Liver (tissue), 8 donors: ENCODE measurements at regions not wholly inside any gene's neighbourhood (a gene's known extent, or its start where the extent isn't known, plus 50 kb on each side); places are given as distances from the start of the nearest gene placed in this dataset.

Source experiments
- DNase-seq: peaks from one replicate; pipeline ENCODE4 v3.0.0-alpha.2; 2017; ENCODE audit warnings: low spot score
- H3K27ac ChIP-seq, 2 donors: one replicate each; pipeline ENCODE4 v1.7.0; 2013; ENCODE audit warnings: inconsistent platforms in 2 of 2, low read length in 2 of 2, control low read depth in 1 of 2, low read depth in 1 of 2, mild to moderate bottlenecking in 1 of 2
- H3K27me3 ChIP-seq, 4 donors: one replicate each; pipeline versions ENCODE4 v1.6.1 to v1.7.0; 2013; ENCODE audit warnings: low read length in 3 of 4, inconsistent platforms in 1 of 4, mild to moderate bottlenecking in 1 of 4, moderate library complexity in 1 of 4; ENCODE audit not compliant: control insufficient read depth in 4 of 4, insufficient read depth in 4 of 4
- H3K36me3 ChIP-seq, 4 donors: one replicate each; pipeline versions ENCODE4 v1.6.1 to v1.7.0; 2013; ENCODE audit warnings: low read length in 3 of 4, mild to moderate bottlenecking in 3 of 4, low read depth in 1 of 4, moderate library complexity in 1 of 4; ENCODE audit not compliant: control insufficient read depth in 4 of 4, insufficient read depth in 3 of 4
- H3K4me1 ChIP-seq, 4 donors: one replicate each; pipeline versions ENCODE4 v1.6.1 to v1.7.0; 2013; ENCODE audit warnings: low read length in 3 of 4, mild to moderate bottlenecking in 3 of 4, moderate library complexity in 1 of 4; ENCODE audit not compliant: control insufficient read depth in 4 of 4, insufficient read depth in 4 of 4
- H3K4me3 ChIP-seq, 3 donors: one replicate each; pipeline versions ENCODE4 v1.6.1 to v1.7.0; 2013; ENCODE audit warnings: low read length in 3 of 3, control low read depth in 1 of 3, low read depth in 1 of 3, mild to moderate bottlenecking in 1 of 3
- H3K9ac ChIP-seq, 2 donors: one replicate each; pipeline ENCODE4 v1.7.0; 2013; ENCODE audit warnings: low read length in 2 of 2, mild to moderate bottlenecking in 2 of 2, moderate library complexity in 2 of 2, control low read depth in 1 of 2, low read depth in 1 of 2
- H3K9me3 ChIP-seq, 4 donors: one replicate each; pipeline versions ENCODE4 v1.6.1 to v1.7.0; 2013; ENCODE audit warnings: low read length in 3 of 4; ENCODE audit not compliant: control insufficient read depth in 4 of 4
- ATF3 ChIP-seq: IDR thresholded peaks from 2 replicates; pipeline ENCODE4 v1.6.1; 2016; ENCODE audit warnings: antibody characterized with exemption
- CTCF ChIP-seq: fragments of 150-350 bp; IDR thresholded peaks from 2 replicates; pipeline ENCODE4 v1.5.1; 2017; ENCODE audit warnings: improper control_type of control experiment, low read depth, low read length; ENCODE audit not compliant: missing input control
- EGR1 ChIP-seq, 2 donors: IDR thresholded peaks; 2 replicates each; pipeline ENCODE4 v1.6.1; 2016 to 2018; ENCODE audit warnings: antibody characterized with exemption in 2 of 2, low read depth in 2 of 2
- FOXA1 ChIP-seq: IDR thresholded peaks from 2 replicates; pipeline ENCODE4 v1.6.1; 2016; ENCODE audit warnings: antibody characterized with exemption
- FOXA2 ChIP-seq: IDR thresholded peaks from 2 replicates; pipeline ENCODE4 v1.6.1; 2016; ENCODE audit warnings: antibody characterized with exemption
- GABPA ChIP-seq, 2 donors: IDR thresholded peaks in 1 of 2; conservative IDR thresholded peaks in 1 of 2; 2 replicates each; pipeline ENCODE4 v1.6.1; 2016; ENCODE audit warnings: antibody characterized with exemption in 2 of 2, mild to moderate bottlenecking in 1 of 2, moderate library complexity in 1 of 2
- HNF4A ChIP-seq, 2 donors: conservative IDR thresholded peaks; 2 replicates each; pipeline ENCODE4 v1.6.1; 2016; ENCODE audit warnings: antibody characterized with exemption in 2 of 2, mild to moderate bottlenecking in 2 of 2
- HNF4G ChIP-seq: IDR thresholded peaks from 2 replicates; pipeline ENCODE4 v1.6.1; 2016; ENCODE audit warnings: antibody characterized with exemption
- JUND ChIP-seq, 2 donors: IDR thresholded peaks; 2 replicates each; pipeline ENCODE4 v1.6.1; 2016; ENCODE audit warnings: antibody characterized with exemption in 2 of 2
- MAX ChIP-seq: IDR thresholded peaks from 2 replicates; pipeline ENCODE4 v1.6.1; 2016; ENCODE audit warnings: antibody characterized with exemption
- NR2F2 ChIP-seq: IDR thresholded peaks from 2 replicates; pipeline ENCODE4 v1.6.1; 2016; ENCODE audit warnings: antibody characterized with exemption
- RAD21 ChIP-seq, 2 donors: IDR thresholded peaks; 2 replicates each; pipeline ENCODE4 v1.6.1; 2016; ENCODE audit warnings: antibody characterized with exemption in 2 of 2, mild to moderate bottlenecking in 2 of 2
- REST ChIP-seq: IDR thresholded peaks from 2 replicates; pipeline ENCODE4 v1.6.1; 2016; ENCODE audit warnings: antibody characterized with exemption, mild to moderate bottlenecking
- RXRA ChIP-seq, 2 donors: IDR thresholded peaks; 2 replicates each; pipeline ENCODE4 v1.6.1; 2017 to 2018; ENCODE audit warnings: antibody characterized with exemption in 2 of 2, mild to moderate bottlenecking in 1 of 2
- SP1 ChIP-seq: IDR thresholded peaks from 2 replicates; pipeline ENCODE4 v1.6.1; 2018; ENCODE audit warnings: antibody characterized with exemption, mild to moderate bottlenecking
- TAF1 ChIP-seq: conservative IDR thresholded peaks from 2 replicates; pipeline ENCODE4 v1.6.1; 2016; ENCODE audit warnings: antibody characterized with exemption, mild to moderate bottlenecking
- YY1 ChIP-seq: IDR thresholded peaks from 2 replicates; pipeline ENCODE4 v1.6.1; 2016; ENCODE audit warnings: antibody characterized with exemption, mild to moderate bottlenecking
- ZBTB33 ChIP-seq: IDR thresholded peaks from 2 replicates; pipeline ENCODE4 v1.6.1; 2016; ENCODE audit warnings: antibody characterized with exemption
- WGBS: extraction: QIAGEN DNeasy Blood & Tissue Kit; methylation state at CpG from one replicate; pipeline ENCODE4 v1.1.7; 2013; 5-methylcytosine and 5-hydroxymethylcytosine counted together
- donor health status: healthy.
- donor health status: healthy.
- donor health status: healthy.
- donor health status: healthy.
- donor health status: healthy.

- no peak overlapping the region for H3K9ac ChIP-seq
- no peaks in the 10 kb centered on the region for H3K27me3 ChIP-seq
- DNase-seq: no peak
- H3K9me3 ChIP-seq: no peaks in the 10 kb centered on the region
- H3K27ac ChIP-seq: no peak overlapping the region
- peaks cover 0 to 16% (median 6%) of the 10 kb centered on the region in 4 donors for H3K4me1 ChIP-seq
- TF ChIP-seq YY1 (no peak), EGR1 (IDR thresholded peaks at IDR 0.05; ENCODE audit: low read depth in 2 of 2) (no peak), TAF1 (no peak), NR2F2 (no peak), ZBTB33 (no peak), REST (no peak), JUND (IDR thresholded peaks at IDR 0.05) (no peak), FOXA1 (no peak), SP1 (no peak), RXRA (IDR thresholded peaks at IDR 0.05) (no peak)
- 98% methylated on average over 2 of the region's 2 CpGs for WGBS
- no peaks in the 10 kb centered on the region for H3K36me3 ChIP-seq
- H3K4me3 ChIP-seq: no peak overlapping the region
These were observed 197.2 kb upstream of the NUDT4 start for GRCh38 chr12:93180566-93180965.

- TF ChIP-seq ATF3 (no peak), SP1 (no peak), REST (no peak), MAX (no peak), RXRA (IDR thresholded peaks at IDR 0.05) (no peak), CTCF (no peak), FOXA1 (no peak), JUND (IDR thresholded peaks at IDR 0.05) (no peak), YY1 (no peak), RAD21 (IDR thresholded peaks at IDR 0.05) (no peak), ZBTB33 (no peak), NR2F2 (no peak), HNF4G (no peak), TAF1 (no peak), GABPA (IDR thresholded peaks at IDR 0.05 in 1 of 2, conservative IDR thresholded peaks at IDR 0.05 in 1 of 2) (no peak), HNF4A (conservative IDR thresholded peaks at IDR 0.05) (no peak), EGR1 (IDR thresholded peaks at IDR 0.05; ENCODE audit: low read depth in 2 of 2) (no peak), FOXA2 (no peak)
These were observed 196.2 kb upstream of the NUDT4 start for GRCh38 chr12:93181409-93181965.

More at GRCh38 chr12:93181409-93181965, 196.2 kb upstream of the NUDT4 start:
- DNase-seq: no peak
- Histone ChIP-seq H3K36me3 (no peaks in the 10 kb centered on the region), H3K9me3 (no peaks in the 10 kb centered on the region), H3K27me3 (no peaks in the 10 kb centered on the region), H3K27ac (no peak overlapping the region), H3K4me1 (peaks cover 0 to 9% (median 2%) of the 10 kb centered on the region in 4 donors), H3K9ac (no peak overlapping the region), H3K4me3 (no peak overlapping the region)
- 83% methylated on average over 4 of the region's 4 CpGs for WGBS
